ENCODE measurements at regions not wholly inside any gene's neighbourhood (a gene's known extent, or its start where the extent isn't known, plus 50 kb on each side); places are given as distances from the start of the nearest gene placed in this dataset.
A peak's percentile ranks its signal among the peaks of the same experiment; 100 is the strongest.

- no peak for DNase-seq
Observed at GRCh38 chr2:144597388-144597787, 77.5 kb upstream of the ZEB2 start.

DNA sequence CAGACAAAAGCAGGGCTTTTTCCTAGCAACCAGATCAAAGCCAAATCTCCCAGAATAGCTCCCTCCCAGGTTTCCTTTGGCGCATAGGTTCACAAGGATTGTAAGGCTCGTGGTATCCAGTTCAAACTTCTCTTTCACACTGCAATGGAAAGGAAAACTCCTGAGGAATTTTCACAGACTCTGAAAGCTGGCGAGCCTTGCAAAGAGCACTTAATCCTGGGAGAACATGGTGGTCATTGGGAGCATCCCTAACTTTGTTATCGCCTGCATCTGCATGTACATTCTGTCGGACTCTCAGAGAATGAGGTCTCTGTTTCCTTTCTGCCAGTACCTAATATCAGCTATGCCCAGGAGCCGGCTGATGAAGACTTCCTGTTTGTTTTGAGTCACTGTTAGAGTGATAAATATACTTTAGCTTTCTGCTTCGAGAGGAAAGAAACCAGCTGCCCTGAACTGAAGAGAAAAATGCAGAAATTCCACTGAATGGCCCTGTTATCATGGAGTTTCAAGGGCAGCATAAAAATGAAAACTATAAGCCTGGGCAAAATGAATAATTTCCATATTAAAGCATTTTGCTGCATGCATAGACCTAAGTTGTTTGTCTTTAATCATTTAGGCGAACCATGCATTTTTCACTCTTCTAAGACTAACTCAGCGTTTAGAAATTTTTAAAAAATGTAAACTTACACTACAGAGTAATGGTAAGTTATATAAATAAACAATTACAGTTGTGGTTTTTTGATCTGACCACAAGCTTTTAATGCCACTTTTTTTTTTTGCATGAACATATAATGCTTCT lies 76.4 kb upstream of the ZEB2 start:
- DNase-seq, result peak in 1 of 5 experiments; percentile 53

- no peak for DNase-seq
Observed at GRCh38 chr2:144595686-144596072, 75.8 kb upstream of the ZEB2 start.

GRCh38 chr2:144595279-144595678 lies 75.4 kb upstream of the ZEB2 start:
- no peak for DNase-seq

GRCh38 chr2:144593803-144594202 lies 73.9 kb upstream of the ZEB2 start:
- DNase-seq, result no peak

DNA sequence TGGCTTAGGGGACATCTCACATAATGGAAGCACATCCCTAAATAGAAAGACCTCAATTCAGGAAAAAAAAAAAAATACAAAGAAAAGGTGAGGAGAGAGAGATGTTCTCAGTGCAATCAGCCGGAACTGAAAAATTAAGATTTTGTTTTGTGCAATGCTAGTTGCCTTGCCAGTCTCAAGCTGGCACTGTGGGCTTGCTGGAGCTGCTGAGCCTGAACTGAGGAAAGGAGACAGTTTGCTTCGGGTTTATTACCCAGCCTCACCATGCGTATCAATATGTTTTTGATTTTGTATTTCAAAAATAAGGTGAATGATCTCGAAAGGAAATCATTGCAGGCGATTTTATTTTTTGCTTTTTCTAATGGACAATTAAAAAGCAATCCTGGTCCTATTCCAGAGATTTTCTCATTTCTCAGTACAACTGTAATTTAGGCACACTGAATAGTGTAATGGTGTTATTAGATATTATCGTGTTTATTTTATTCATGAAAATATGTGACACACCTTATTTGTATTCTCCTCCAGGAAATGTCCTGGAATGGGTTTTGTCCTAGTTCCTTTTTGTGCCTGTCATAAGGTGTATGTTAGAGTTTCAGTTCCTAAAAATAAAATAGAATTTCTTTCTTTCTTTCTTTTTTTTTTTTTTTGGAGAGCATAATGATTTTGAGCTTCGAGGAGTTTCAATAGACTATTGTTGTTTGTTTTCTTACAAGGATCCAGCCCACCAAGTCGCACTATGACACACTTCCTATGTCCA lies 72.8 kb upstream of the ZEB2 start:
- no peak for DNase-seq

- peak in 1 of 5 experiments; percentile 51 for DNase-seq
Observed at GRCh38 chr2:144587306-144587705, 67.4 kb upstream of the ZEB2 start.

DNA sequence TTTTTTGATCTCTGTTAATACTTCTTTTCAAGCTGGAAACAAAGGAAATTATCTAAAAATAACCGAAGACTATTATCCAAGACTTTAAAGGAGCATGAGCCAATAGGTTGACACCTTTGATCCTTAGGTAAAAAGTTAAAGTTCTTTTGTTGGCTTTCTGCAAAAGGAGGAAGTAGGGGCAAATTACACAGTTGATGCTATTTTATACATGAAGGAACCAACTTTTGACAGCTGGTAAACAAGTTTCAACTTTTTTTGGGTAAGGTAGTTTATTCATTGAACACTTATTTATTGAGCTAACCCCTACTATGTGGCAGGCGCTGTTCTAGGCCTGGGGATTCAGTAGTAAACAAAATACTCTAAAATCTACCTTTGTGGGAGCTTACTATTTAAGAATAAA lies 66.6 kb upstream of the ZEB2 start:
- DNase-seq, result no peak

DNA sequence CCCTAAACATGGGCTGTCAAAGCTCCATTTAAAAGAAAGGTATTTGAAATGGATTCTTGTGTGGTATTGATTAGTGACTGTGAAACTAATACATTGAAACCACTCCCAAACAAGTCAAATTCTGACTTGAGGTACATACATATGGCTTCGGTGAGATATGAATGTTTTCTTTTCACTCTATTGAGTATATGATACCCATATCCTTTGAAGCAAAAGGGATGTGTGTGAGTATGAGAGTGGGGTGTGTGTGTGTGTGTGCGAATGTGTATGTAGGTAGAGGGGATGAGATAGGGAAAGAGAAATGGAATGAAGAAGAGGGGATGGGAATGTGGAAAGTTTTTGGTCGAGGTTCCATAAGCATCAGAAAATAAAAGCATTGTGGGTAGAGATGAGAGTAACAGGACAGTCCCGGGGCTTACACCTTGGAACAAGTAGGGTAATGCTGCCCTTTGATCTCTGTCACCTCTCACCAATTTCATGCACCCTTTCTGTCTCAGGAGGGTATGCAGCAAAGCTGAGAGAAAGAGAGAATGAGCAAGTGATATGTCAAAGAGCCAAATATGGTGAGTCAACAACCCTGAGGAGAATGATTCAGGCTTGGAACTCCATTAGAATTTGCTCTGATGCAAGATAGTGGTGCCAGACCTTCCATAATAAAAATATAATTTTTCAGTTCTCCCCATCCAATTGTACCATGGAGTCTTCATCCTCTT lies 64.0 kb upstream of the ZEB2 start:
- peak in 1 of 5 experiments; percentile 44 for DNase-seq

- DNase-seq, result no peak
Observed at GRCh38 chr2:144583381-144583729, 63.4 kb upstream of the ZEB2 start.

DNA sequence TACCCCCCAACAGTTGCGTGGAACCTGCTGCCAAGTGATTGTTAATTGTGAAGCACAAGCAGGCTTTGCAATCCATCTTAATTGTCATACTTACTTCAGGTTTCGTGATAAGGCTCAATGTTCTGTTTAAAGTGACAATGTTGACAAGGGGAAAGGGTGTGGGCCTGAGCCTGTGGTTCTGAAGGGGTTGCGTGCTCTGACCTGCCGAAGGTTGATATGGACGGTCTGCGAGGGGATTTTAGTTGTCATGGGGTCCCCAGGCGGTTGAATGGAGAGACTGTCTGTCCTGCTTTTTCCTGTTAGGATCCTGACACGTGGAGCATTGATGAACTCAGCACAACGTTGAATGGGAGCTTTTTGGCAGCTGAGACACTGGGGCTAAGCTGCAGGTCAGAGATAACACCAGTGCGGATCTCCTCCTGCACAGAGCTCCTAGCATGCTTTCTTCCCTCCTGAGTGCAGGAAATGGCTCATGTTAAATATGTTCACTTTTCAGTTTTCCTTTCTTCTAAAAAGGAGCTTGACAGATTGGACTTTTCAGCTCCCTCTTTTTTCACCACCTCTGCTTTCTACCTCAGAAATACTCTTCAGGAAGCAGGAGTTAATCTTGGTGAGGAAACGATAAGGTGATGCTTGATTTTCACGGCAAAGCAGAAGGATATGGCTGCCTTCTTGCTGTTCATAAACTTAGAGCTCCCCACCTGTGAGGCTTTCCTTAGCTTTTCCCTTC lies 62.9 kb upstream of the ZEB2 start:
- no peak for DNase-seq

DNA sequence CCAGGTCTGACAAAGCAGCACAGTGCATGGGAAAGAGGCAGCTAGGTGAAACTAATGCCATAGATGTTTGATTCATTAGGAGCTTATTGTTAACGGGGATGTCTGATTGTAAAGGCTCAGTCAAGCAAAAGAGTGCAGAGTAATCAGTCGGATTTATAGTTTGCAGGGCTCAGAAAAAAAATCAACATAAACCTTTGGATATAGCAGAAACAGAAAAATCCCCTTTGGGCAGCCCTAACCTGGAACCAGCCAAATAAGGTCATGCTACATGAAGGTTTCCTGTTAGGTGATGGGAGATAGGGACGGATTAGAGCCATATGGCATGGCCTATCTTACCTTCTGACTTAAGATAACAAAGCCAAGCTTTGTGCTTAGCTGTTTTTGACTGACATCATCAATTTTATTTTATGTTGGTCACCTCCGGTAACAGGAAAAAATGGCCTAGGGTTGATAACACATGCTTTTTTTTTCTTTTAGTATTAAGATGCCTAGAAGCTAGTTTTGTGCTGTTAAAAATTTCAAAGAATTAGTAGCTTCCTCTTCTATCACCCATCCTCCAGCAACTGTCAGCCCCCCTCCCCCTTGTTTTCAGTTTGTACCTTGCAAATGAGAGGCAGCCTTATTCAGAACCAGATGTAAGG lies 60.7 kb upstream of the ZEB2 start:
- peak in 1 of 5 experiments; percentile 25 for DNase-seq

GRCh38 chr2:144579556-144579955 lies 59.6 kb upstream of the ZEB2 start:
- DNase-seq, result no peak

DNA sequence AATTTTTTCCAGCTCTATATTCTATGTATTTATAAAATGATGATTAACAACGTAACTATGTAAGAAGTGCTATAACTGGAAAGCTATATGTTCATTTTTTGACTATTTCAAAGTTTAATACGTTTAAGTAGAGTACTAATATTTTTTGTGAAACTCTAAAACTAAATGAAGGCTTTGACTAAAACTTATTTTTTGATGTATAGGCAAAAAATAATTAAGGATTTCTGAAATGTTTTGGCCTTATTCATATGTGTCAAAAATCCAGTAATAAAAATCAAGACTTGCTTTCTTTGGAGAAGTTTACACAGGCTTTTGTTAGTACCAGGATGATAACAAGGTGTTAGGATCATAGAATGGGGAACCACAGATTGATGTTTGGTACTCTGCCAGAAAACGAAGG lies 58.2 kb upstream of the ZEB2 start:
- no peak for DNase-seq

DNA sequence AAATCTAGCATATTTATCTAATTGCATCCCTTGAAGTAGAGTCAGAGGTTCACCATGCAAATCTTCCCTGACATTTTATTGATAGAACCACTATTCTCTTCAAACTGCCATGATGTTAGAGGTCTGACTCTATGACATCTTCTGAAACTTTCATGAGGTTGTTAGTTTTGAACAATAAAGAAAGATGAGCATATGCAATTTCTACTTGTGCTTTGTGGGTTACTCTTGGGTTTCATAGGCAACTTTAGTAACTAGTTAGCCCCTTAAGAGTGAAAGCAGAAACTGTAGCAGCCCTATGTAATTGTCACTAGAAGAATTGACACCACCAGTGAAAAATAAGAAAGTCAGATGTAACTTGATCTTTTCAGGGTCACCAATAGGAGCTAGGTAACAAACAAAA lies 53.1 kb upstream of the ZEB2 start:
- DNase-seq, result peak in 1 of 5 experiments; percentile 72

GRCh38 chr2:144571770-144572169 lies 51.9 kb upstream of the ZEB2 start:
- DNase-seq, result no peak

GRCh38 chr2:144570566-144570965 lies 50.6 kb upstream of the ZEB2 start:
- peak in 1 of 5 experiments; percentile 66 for DNase-seq

Data from T-helper 2 cell (primary cell).